H1 (cell line): ENCODE measurements at regions not wholly inside any gene's neighbourhood (a gene's known extent, or its start where the extent isn't known, plus 50 kb on each side); places are given as distances from the start of the nearest gene placed in this dataset.

Source experiments
- CTCF ChIA-PET: fragments of 300-600 bp; sonication (Branson Sonifier 250); formaldehyde crosslinking; loops from one replicate; lab custom pipeline; 2021; ENCODE audit not compliant: partially characterized antibody; lab: Charles Lee
- POLR2A ChIA-PET: fragments of 300-600 bp; sonication (Branson Sonifier 250); formaldehyde crosslinking; loops from one replicate; lab custom pipeline; 2021; ENCODE audit warnings: inconsistent platforms; ENCODE audit not compliant: partially characterized antibody; lab: Charles Lee
- DNase-seq, 2 experiments: peaks; one replicate each; pipeline versions ENCODE4 v3.0.0 to v3.0.0-alpha.2; 2010 to 2022; ENCODE audit warnings: low spot score in 2 of 2, low read depth in 1 of 2, mixed read lengths in 1 of 2
- FAIRE-seq: peaks from 2 replicates; lab custom pipeline; 2011; peaks lifted over from hg19 to GRCh38; lab: Jason Lieb, UNC
- H2AFZ ChIP-seq: 2 replicates; pipeline ENCODE4 v1.8.1; 2012; ENCODE audit warnings: low read length, inconsistent platforms
- H2AK5ac ChIP-seq: 2 replicates; pipeline ENCODE4 v1.6.1; 2013; ENCODE audit warnings: low read depth, low read length
- H2BK120ac ChIP-seq: replicated peaks from 2 replicates; pipeline ENCODE3; 2013; ENCODE audit warnings: low read depth, low read length, inconsistent platforms
- H2BK12ac ChIP-seq: 2 replicates; pipeline ENCODE4 v1.6.1; 2013; ENCODE audit warnings: low read depth, low read length
- H2BK15ac ChIP-seq: 2 replicates; pipeline ENCODE4 v1.6.1; 2013; ENCODE audit warnings: low read length
- H2BK20ac ChIP-seq: 2 replicates; pipeline ENCODE4 v1.6.1; 2013; ENCODE audit warnings: low read length
- H2BK5ac ChIP-seq: 2 replicates; pipeline ENCODE4 v1.6.1; 2013; ENCODE audit warnings: low read depth, low read length
- H3K14ac ChIP-seq: 2 replicates; pipeline ENCODE4 v1.6.1; 2013; ENCODE audit warnings: inconsistent platforms; ENCODE audit not compliant: insufficient read length
- H3K18ac ChIP-seq: 2 replicates; pipeline ENCODE4 v1.6.1; 2013; ENCODE audit warnings: low read length; ENCODE audit errors: extremely low read depth
- H3K23ac ChIP-seq: 2 replicates; pipeline ENCODE4 v1.6.1; 2013; ENCODE audit warnings: inconsistent platforms; ENCODE audit not compliant: insufficient read length
- H3K23me2 ChIP-seq: 2 replicates; pipeline ENCODE4 v1.6.1; 2013; ENCODE audit warnings: low read depth, low read length
- H3K27ac ChIP-seq: 2 replicates; pipeline ENCODE4 v1.6.1; 2011; ENCODE audit warnings: low read depth, low read length, inconsistent platforms
- H3K27me3 ChIP-seq, 4 experiments: replicated peaks in 1 of 4; 1 replicate in 1 of 4; 2 replicates in 3 of 4; pipeline versions ENCODE4 v1.6.1 to v1.8.1; 2011 to 2013; ENCODE audit warnings: low read length in 3 of 4, mild to moderate bottlenecking in 3 of 4, inconsistent platforms in 2 of 4, mixed read lengths in 2 of 4, moderate library complexity in 1 of 4; ENCODE audit not compliant: control insufficient read depth in 3 of 4, insufficient read depth in 3 of 4; ENCODE audit errors: extremely low read depth in 1 of 4
- H3K36me3 ChIP-seq, 4 experiments: 2 replicates each; pipeline versions ENCODE4 v1.6.1 to v1.8.1; 2011 to 2013; ENCODE audit warnings: mild to moderate bottlenecking in 4 of 4, low read length in 3 of 4, moderate library complexity in 2 of 4, control low read depth in 1 of 4, inconsistent platforms in 1 of 4; ENCODE audit not compliant: insufficient read depth in 4 of 4, control insufficient read depth in 2 of 4
- H3K4ac ChIP-seq: replicated peaks from 2 replicates; pipeline ENCODE3; 2013; ENCODE audit warnings: low read length, low read depth, mixed read lengths, inconsistent platforms; ENCODE audit not compliant: insufficient read length
- H3K4me1 ChIP-seq, 4 experiments: replicated peaks in 1 of 4; 1 replicate in 1 of 4; 2 replicates in 3 of 4; pipeline versions ENCODE4 v1.6.1 to v1.8.1; 2011 to 2013; ENCODE audit warnings: low read length in 3 of 4, inconsistent platforms in 2 of 4, mixed read lengths in 1 of 4; ENCODE audit not compliant: insufficient read depth in 4 of 4, control insufficient read depth in 3 of 4
- H3K4me2 ChIP-seq, 2 experiments: 2 replicates each; pipeline versions ENCODE4 v1.6.1 to v1.8.1; 2011 to 2013; ENCODE audit warnings: low read depth in 2 of 2, low read length in 2 of 2, control low read depth in 1 of 2, inconsistent platforms in 1 of 2, mild to moderate bottlenecking in 1 of 2; ENCODE audit not compliant: insufficient read depth in 1 of 2
- H3K4me3 ChIP-seq, 4 experiments: fragments of 200-600, 300-600 bp in 1 of 4; sonication (generic), shearing (Covaris generic), sonication (Bioruptor Twin) in 1 of 4; 2 replicates each; pipeline versions ENCODE4 v1.5.1 to v1.8.1; 2011 to 2016; ENCODE audit warnings: low read length in 4 of 4, low read depth in 3 of 4, control low read depth in 2 of 4, inconsistent platforms in 2 of 4, mild to moderate bottlenecking in 2 of 4, mixed read lengths in 1 of 4, moderate library complexity in 1 of 4; ENCODE audit not compliant: insufficient read depth in 2 of 4; ENCODE audit errors: extremely low read depth in 1 of 4
- H3K56ac ChIP-seq: replicated peaks from 2 replicates; pipeline ENCODE3; 2013; ENCODE audit warnings: low read depth, mild to moderate bottlenecking, mixed read lengths, low read length, inconsistent platforms; ENCODE audit not compliant: insufficient read length
- H3K79me1 ChIP-seq: 2 replicates; pipeline ENCODE4 v1.6.1; 2013; ENCODE audit warnings: low read depth, low read length, control low read depth
- H3K79me2 ChIP-seq, 2 experiments: 2 replicates each; pipeline versions ENCODE4 v1.6.1 to v1.8.1; 2012 to 2013; ENCODE audit warnings: low read length in 2 of 2, mild to moderate bottlenecking in 2 of 2, inconsistent platforms in 1 of 2; ENCODE audit not compliant: insufficient read depth in 2 of 2, control insufficient read depth in 1 of 2
- H3K9ac ChIP-seq, 4 experiments: replicated peaks in 1 of 4; 1 replicate in 1 of 4; 2 replicates in 3 of 4; pipeline versions ENCODE4 v1.6.1 to v1.8.1; 2011 to 2013; ENCODE audit warnings: low read depth in 3 of 4, low read length in 3 of 4, control low read depth in 2 of 4, mild to moderate bottlenecking in 2 of 4, moderate library complexity in 2 of 4, inconsistent platforms in 1 of 4; ENCODE audit errors: extremely low read depth in 1 of 4
- H3K9me3 ChIP-seq, 2 experiments: 2 replicates each; pipeline versions ENCODE4 v1.6.1 to v1.8.1; 2012 to 2013; ENCODE audit warnings: mild to moderate bottlenecking in 2 of 2, moderate library complexity in 2 of 2, control low read depth in 1 of 2, inconsistent platforms in 1 of 2, low read depth in 1 of 2, low read length in 1 of 2, mixed read lengths in 1 of 2; ENCODE audit not compliant: insufficient read depth in 2 of 2
- H4K20me1 ChIP-seq, 2 experiments: replicated peaks in 1 of 2; 2 replicates each; pipeline versions ENCODE3 to v1.8.1; 2011 to 2013; ENCODE audit warnings: inconsistent platforms in 2 of 2, low read length in 2 of 2, mild to moderate bottlenecking in 1 of 2; ENCODE audit not compliant: insufficient read depth in 2 of 2, control insufficient read depth in 1 of 2
- H4K5ac ChIP-seq: 2 replicates; pipeline ENCODE4 v1.6.1; 2013; ENCODE audit warnings: low read length, low read depth, mixed read lengths, inconsistent platforms; ENCODE audit not compliant: insufficient read length
- H4K8ac ChIP-seq: 2 replicates; pipeline ENCODE4 v1.8.0; 2013; ENCODE audit warnings: mild to moderate bottlenecking, moderate library complexity, low read length, inconsistent platforms; ENCODE audit not compliant: insufficient read depth; ENCODE audit errors: extremely low read depth
- H4K91ac ChIP-seq: replicated peaks from 2 replicates; pipeline ENCODE3; 2013; ENCODE audit warnings: low read length, mixed read lengths, inconsistent platforms; ENCODE audit not compliant: insufficient read length
- ATF2 ChIP-seq: IDR thresholded peaks from 2 replicates; pipeline ENCODE4 v1.6.1; 2012; ENCODE audit warnings: low read length, inconsistent platforms
- BACH1 ChIP-seq: IDR thresholded peaks from 2 replicates; pipeline ENCODE4 v1.6.1; 2012; ENCODE audit warnings: low read length, improper control_type of control experiment
- CBX5 ChIP-seq: fragments of 300-800, 300-1000 bp; sonication (generic); IDR thresholded peaks from 2 replicates; pipeline ENCODE4 v1.7.1; 2016; ENCODE audit warnings: antibody characterized with exemption, low read length, low read depth
- CHD2 ChIP-seq: IDR thresholded peaks from 2 replicates; pipeline ENCODE4 v1.6.1; 2012; ENCODE audit warnings: low read length, improper control_type of control experiment
- HDAC2 ChIP-seq, 2 experiments: fragments of 300-600 bp in 1 of 2; sonication (generic) in 1 of 2; IDR thresholded peaks; 2 replicates each; pipeline ENCODE4 v1.6.1; 2011 to 2012; ENCODE audit warnings: low read depth in 2 of 2, low read length in 2 of 2, mild to moderate bottlenecking in 2 of 2, moderate library complexity in 2 of 2, borderline replicate concordance in 1 of 2, inconsistent platforms in 1 of 2
- JUND ChIP-seq: IDR thresholded peaks from 2 replicates; pipeline ENCODE4 v1.6.1; 2011; ENCODE audit warnings: mild to moderate bottlenecking, improper control_type of control experiment, low read length
- MAFK ChIP-seq: IDR thresholded peaks from 2 replicates; pipeline ENCODE4 v1.6.1; 2012; ENCODE audit warnings: low read depth, mild to moderate bottlenecking, improper control_type of control experiment, low read length
- POLR2A ChIP-seq, 2 experiments: IDR thresholded peaks; 1 replicate in 1 of 2; 2 replicates in 1 of 2; pipeline ENCODE4 v1.6.1; 2011; ENCODE audit warnings: low read depth in 2 of 2, low read length in 2 of 2, mild to moderate bottlenecking in 2 of 2; ENCODE audit errors: control extremely low read depth in 1 of 2
- RNF2 ChIP-seq: fragments of 200-900, 300-1000 bp; sonication (generic); IDR thresholded peaks from 2 replicates; pipeline ENCODE4 v1.7.1; 2016; ENCODE audit warnings: borderline replicate concordance, low read depth, mild to moderate bottlenecking, antibody characterized with exemption, low read length; ENCODE audit not compliant: poor library complexity, severe bottlenecking; ENCODE audit errors: missing control alignments
- SAP30 ChIP-seq: fragments of 300-600 bp; sonication (generic); IDR thresholded peaks from 2 replicates; pipeline ENCODE4 v1.7.1; 2012; ENCODE audit warnings: low read length, moderate library complexity, mild to moderate bottlenecking, inconsistent platforms; ENCODE audit not compliant: insufficient read depth, insufficient replicate concordance
- SRF ChIP-seq: IDR thresholded peaks from 2 replicates; pipeline ENCODE4 v1.6.1; 2011; ENCODE audit warnings: mild to moderate bottlenecking, low read depth, low read length, moderate library complexity
- SUZ12 ChIP-seq: fragments of 200-600 bp; sonication (generic); IDR thresholded peaks from 2 replicates; pipeline ENCODE4 v1.6.1; 2012; ENCODE audit warnings: mild to moderate bottlenecking, inconsistent platforms, low read length, moderate library complexity, mixed read lengths
- WGBS, 2 experiments: shearing (Covaris generic) in 1 of 2; methylation state at CpG; one replicate each; pipeline versions ENCODE4 v1.1.6 to v1.1.7; 2013 to 2015; ENCODE audit warnings: low lambda C conversion rate in 2 of 2, mixed read lengths in 2 of 2, inconsistent platforms in 1 of 2, low coverage in 1 of 2, missing lambda C conversion rate in 1 of 2; ENCODE audit not compliant: insufficient replicate concordance in 2 of 2, insufficient coverage in 1 of 2, insufficient read length in 1 of 2; ENCODE audit errors: extremely low coverage in 1 of 2, missing lambda C conversion rate in 1 of 2; 5-methylcytosine and 5-hydroxymethylcytosine counted together

GRCh38 chr17:52306314-52306713 lies 147.8 kb upstream of the CA10 start:
- Histone ChIP-seq H3K79me1 (no peaks in the 10 kb centered on the region), H3K56ac (no peak overlapping the region), H3K27ac (no peak overlapping the region), H4K8ac (no peak overlapping the region), H4K91ac (no peak overlapping the region), H3K27me3 (no peaks in the 10 kb centered on the region), H2AK5ac (no peak overlapping the region), H2BK15ac (no peak overlapping the region), H3K4ac (no peak overlapping the region), H2BK20ac (no peak overlapping the region), H3K23me2 (no peaks in the 10 kb centered on the region), H3K14ac (no peak overlapping the region), H2BK5ac (no peak overlapping the region), H3K9ac (no peak overlapping the region), H3K4me3 (no peak overlapping the region), H3K4me2 (no peak overlapping the region), H3K79me2 (no peaks in the 10 kb centered on the region), H2BK12ac (no peak overlapping the region), H3K18ac (no peak overlapping the region), H3K36me3 (no peaks in the 10 kb centered on the region), H2AFZ (no peak overlapping the region), H4K20me1 (no peaks in the 10 kb centered on the region), H4K5ac (no peak overlapping the region), H3K23ac (no peak overlapping the region), H2BK120ac (no peak overlapping the region), H3K9me3 (peaks cover 0 to 4% of the 10 kb centered on the region in 2 experiments; a peak in 1 of 4 replicates), H3K4me1 (no peaks in the 10 kb centered on the region)
- CTCF ChIA-PET: interaction anchor here (2.2 kb wide), 1 partner anchor 10 kb away, joined by 5 read pairs; no protein-coding TSS in a partner anchor
- POLR2A ChIA-PET: no interaction called here
- 87% methylated on average over 1 of the region's 1 CpG; no CpG with 5 or more reads in 1 of the 2 experiments for WGBS, 2 experiments
- DNase-seq (no peak), FAIRE-seq (no peak)
- TF ChIP-seq MAFK (no peak), HDAC2 (IDR thresholded peaks at IDR 0.05; ENCODE audit: borderline replicate concordance in 1 of 2, low read depth in 2 of 2, low read length in 2 of 2) (no peak), RNF2 (no peak), SUZ12 (no peak), ATF2 (no peak), POLR2A (IDR thresholded peaks at IDR 0.05; ENCODE audit: control extremely low read depth in 1 of 2, low read depth in 2 of 2, low read length in 2 of 2) (no peak), CBX5 (no peak), CHD2 (no peak), JUND (no peak), SRF (no peak), BACH1 (no peak), SAP30 (no peak)
